HCT116 (cell line): ENCODE measurements at regions not wholly inside any gene's neighbourhood (a gene's known extent, or its start where the extent isn't known, plus 50 kb on each side); places are given as distances from the start of the nearest gene placed in this dataset.

Experiments
- ATAC-seq: fragments of 200-7000 bp; cut with Tn5 transposase; 2 replicates; pipeline ENCODE4 v1.9.1; 2020; ENCODE audit warnings: mild to moderate bottlenecking, moderate library complexity
- BruUV-seq: library from RNA; stranded (reverse); fragments of 400-500 nt; replicated peaks from 2 replicates; lab custom pipeline; 2021; lab: Mats Ljungman, UMichigan
- CTCF ChIA-PET: fragments of 300-600 bp; sonication (Branson Sonifier 250); formaldehyde crosslinking; loops from one replicate; lab custom pipeline; 2021; ENCODE audit warnings: antibody characterized with exemption; lab: Charles Lee
- POLR2A ChIA-PET: fragments of 300-600, 350-600 bp; sonication (Branson Sonifier 250); formaldehyde crosslinking; loops from one replicate; lab custom pipeline; 2021; ENCODE audit warnings: antibody characterized with exemption; lab: Charles Lee
- RAD21 ChIA-PET, 2 experiments: fragments of 300-600 bp; sonication (Branson Sonifier 250); formaldehyde crosslinking; loops; one replicate each; lab custom pipeline; 2023; ENCODE audit warnings: low total read pairs in 2 of 2; ENCODE audit not compliant: uncharacterized antibody in 2 of 2, unreplicated experiment in 2 of 2, low non-redundant PET in 1 of 2; lab: Charles Lee
- DNase-seq: peaks from one replicate; pipeline ENCODE4 v3.0.0-alpha.2; 2010; ENCODE audit warnings: low read depth, low spot score
- H2AFZ ChIP-seq: fragments of 200-600 bp; shearing (Covaris generic), sonication (generic); 2 replicates; pipeline ENCODE4 v1.6.1; 2017; ENCODE audit warnings: low read depth, mixed run types, mixed read lengths, antibody characterized with exemption, low read length; ENCODE audit not compliant: poor library complexity, severe bottlenecking
- H3K27ac ChIP-seq: 2 replicates; pipeline ENCODE4 v1.5.1; 2012; ENCODE audit warnings: low read depth, low read length
- H3K27me3 ChIP-seq: fragments of 200-600 bp; sonication (generic); 2 replicates; pipeline ENCODE4 v1.6.1; 2016; ENCODE audit warnings: mixed run types, low read length, mixed read lengths; ENCODE audit not compliant: insufficient read depth
- H3K36me3 ChIP-seq, 2 experiments: fragments of 200-500 bp in 1 of 2; fragments of 200-600 bp in 1 of 2; sonication (Bioruptor generic) in 1 of 2; sonication (generic) in 1 of 2; 2 replicates each; pipeline versions ENCODE4 v1.5.1 to v1.6.1; 2014 to 2016; ENCODE audit warnings: low read length in 2 of 2, inconsistent platforms in 1 of 2, mixed read lengths in 1 of 2, mixed run types in 1 of 2; ENCODE audit not compliant: insufficient read depth in 2 of 2, control insufficient read depth in 1 of 2
- H3K4me1 ChIP-seq, 2 experiments: fragments of 200-600 bp in 1 of 2; sonication (generic) in 1 of 2; 2 replicates each; pipeline versions ENCODE4 v1.5.1 to v1.6.1; 2012 to 2017; ENCODE audit warnings: low read length in 2 of 2, inconsistent platforms in 1 of 2, mild to moderate bottlenecking in 1 of 2, mixed read lengths in 1 of 2, mixed run types in 1 of 2, moderate library complexity in 1 of 2; ENCODE audit not compliant: insufficient read depth in 2 of 2, control insufficient read depth in 1 of 2
- H3K4me2 ChIP-seq: fragments of 200-600 bp; sonication (generic); 2 replicates; pipeline ENCODE4 v1.6.1; 2017; ENCODE audit warnings: mixed run types, low read length, mixed read lengths
- H3K4me3 ChIP-seq, 2 experiments: fragments of 200-600 bp in 1 of 2; sonication (generic) in 1 of 2; replicated peaks in 1 of 2; 2 replicates each; pipeline ENCODE4 v1.5.1; 2011 to 2016; ENCODE audit warnings: low read length in 2 of 2, control low read depth in 1 of 2, low read depth in 1 of 2, mild to moderate bottlenecking in 1 of 2, mixed read lengths in 1 of 2, mixed run types in 1 of 2
- H3K79me2 ChIP-seq: fragments of 200-600 bp; sonication (generic); 2 replicates; pipeline ENCODE4 v1.6.1; 2017; ENCODE audit warnings: mild to moderate bottlenecking, mixed run types, low read length, moderate library complexity, mixed read lengths; ENCODE audit not compliant: insufficient read depth
- H3K9ac ChIP-seq: fragments of 200-600 bp; sonication (generic); 2 replicates; pipeline ENCODE4 v1.6.1; 2016; ENCODE audit warnings: low read length, mixed read lengths
- H3K9me2 ChIP-seq: fragments of 200-600 bp; sonication (generic), shearing (Covaris generic); 2 replicates; pipeline ENCODE4 v1.6.1; 2017; ENCODE audit warnings: mixed run types, mild to moderate bottlenecking, moderate library complexity; ENCODE audit not compliant: insufficient read depth
- H3K9me3 ChIP-seq, 2 experiments: fragments of 200-500 bp in 1 of 2; fragments of 200-600 bp in 1 of 2; sonication (Bioruptor generic) in 1 of 2; sonication (generic) in 1 of 2; 2 replicates each; pipeline ENCODE4 v1.6.1; 2014 to 2017; ENCODE audit warnings: low read length in 2 of 2, mixed read lengths in 2 of 2, inconsistent platforms in 1 of 2, low read depth in 1 of 2, mild to moderate bottlenecking in 1 of 2, mixed run types in 1 of 2, moderate library complexity in 1 of 2; ENCODE audit not compliant: control insufficient read depth in 1 of 2, insufficient read depth in 1 of 2
- H4K20me1 ChIP-seq: fragments of 200-600 bp; sonication (generic), shearing (Covaris generic); 2 replicates; pipeline ENCODE4 v1.6.1; 2017; ENCODE audit warnings: mixed run types, mild to moderate bottlenecking, moderate library complexity; ENCODE audit not compliant: insufficient read depth
- CEBPB ChIP-seq: IDR thresholded peaks from 2 replicates; pipeline ENCODE4 v1.6.1; 2012; ENCODE audit warnings: low read depth
- EGR1 ChIP-seq: IDR thresholded peaks from 2 replicates; pipeline ENCODE4 v1.6.1; 2012; ENCODE audit warnings: low read depth
- ELF1 ChIP-seq: IDR thresholded peaks from 2 replicates; pipeline ENCODE4 v1.6.1; 2012; ENCODE audit warnings: low read depth, borderline replicate concordance
- EZH2 ChIP-seq: fragments of 200-600 bp; sonication (generic); IDR thresholded peaks from 2 replicates; pipeline ENCODE4 v1.6.1; 2017; ENCODE audit warnings: antibody characterized with exemption, mixed run types
- EZH2phosphoT487 ChIP-seq: fragments of 200-600 bp; IDR thresholded peaks from 2 replicates; pipeline ENCODE4 v1.6.1; 2018; ENCODE audit warnings: antibody characterized with exemption, borderline replicate concordance
- FOSL1 ChIP-seq: IDR thresholded peaks from 2 replicates; pipeline ENCODE4 v1.6.1; 2012; ENCODE audit warnings: low read depth
- RAD21 ChIP-seq: IDR thresholded peaks from 2 replicates; pipeline ENCODE4 v1.6.1; 2012; ENCODE audit warnings: low read depth, mild to moderate bottlenecking
- SIN3A ChIP-seq: IDR thresholded peaks from 2 replicates; pipeline ENCODE4 v1.6.1; 2012; ENCODE audit warnings: low read depth
- TCF7L2 ChIP-seq: IDR thresholded peaks from 2 replicates; pipeline ENCODE4 v1.7.0; 2011; ENCODE audit warnings: borderline replicate concordance, inconsistent platforms; ENCODE audit not compliant: insufficient read depth, insufficient read length; ENCODE audit errors: extremely low read depth
- YY1 ChIP-seq: IDR thresholded peaks from 2 replicates; pipeline ENCODE4 v1.6.1; 2011; ENCODE audit warnings: low read length, low read depth, moderate library complexity, mild to moderate bottlenecking; ENCODE audit not compliant: insufficient replicate concordance; ENCODE audit errors: extremely low read depth
- ZBTB33 ChIP-seq: IDR thresholded peaks from 2 replicates; pipeline ENCODE4 v1.6.1; 2011; ENCODE audit warnings: mild to moderate bottlenecking, low read length, moderate library complexity; ENCODE audit not compliant: insufficient replicate concordance; ENCODE audit errors: extremely low read depth
- intact Hi-C: fragments of 100-400 bp; cut with micrococcal nuclease; formaldehyde crosslinking; loops from 2 replicates; pipeline ENCODE4 v1.10.0; 2022
- TF ChIP-seq, protein P1 (sequence below), 3 experiments: fragments of 200-600 bp in 1 of 3; sonication (generic) in 1 of 3; IDR thresholded peaks in 2 of 3; conservative IDR thresholded peaks in 1 of 3; 2 replicates each; pipeline ENCODE4 v1.5.1; 2012 to 2017; ENCODE audit warnings: low read depth in 2 of 3, low read length in 2 of 3, antibody characterized with exemption in 1 of 3, borderline replicate concordance in 1 of 3, control low read depth in 1 of 3, mild to moderate bottlenecking in 1 of 3, mixed read lengths in 1 of 3, mixed run types in 1 of 3, moderate library complexity in 1 of 3; ENCODE audit not compliant: insufficient read depth in 1 of 3
- TF ChIP-seq, protein P2 (sequence below): IDR thresholded peaks from 2 replicates; pipeline ENCODE4 v1.6.1; 2012

DNA sequence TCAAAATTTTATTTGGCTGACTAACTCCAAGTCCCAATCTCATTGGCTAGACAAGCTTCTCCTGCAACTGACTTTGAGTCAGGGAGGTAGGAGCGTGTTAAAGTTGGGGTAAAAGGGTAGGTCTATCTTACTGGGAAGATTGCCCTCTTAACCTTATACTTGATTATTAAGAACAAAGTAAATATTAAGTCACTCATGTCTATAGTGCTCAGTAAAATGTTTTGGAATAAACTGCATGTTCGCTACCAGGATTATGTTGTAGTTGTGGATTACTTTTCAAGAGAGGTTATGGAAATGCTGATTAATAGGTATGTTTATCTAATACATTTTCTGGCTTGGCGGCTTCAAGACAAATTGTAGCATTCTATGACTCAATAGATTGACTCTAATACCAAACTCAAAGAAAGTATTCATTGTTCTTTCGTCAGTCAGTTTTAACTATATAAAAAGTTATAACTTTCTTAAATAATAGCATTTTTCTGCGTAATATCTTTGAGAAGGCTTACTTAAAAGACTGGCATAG lies 539.1 kb downstream of the PSAT1 start:
- H3K27ac ChIP-seq, result no peak overlapping the region
- no peak overlapping the region for H2AFZ ChIP-seq
- H3K4me1 ChIP-seq, result no peaks in the 10 kb centered on the region
- RAD21 ChIA-PET, result no interaction called here
- H3K4me2 ChIP-seq, result no peak overlapping the region
- H3K9me3 ChIP-seq, result no peaks in the 10 kb centered on the region
- no peaks in the 10 kb centered on the region for H4K20me1 ChIP-seq
- no peaks in the 10 kb centered on the region for H3K9me2 ChIP-seq
- H3K27me3 ChIP-seq, result no peaks in the 10 kb centered on the region
- ATAC-seq (no peak), DNase-seq (no peak)
- H3K4me3 ChIP-seq, result no peak overlapping the region
- H3K9ac ChIP-seq, result no peak overlapping the region
- CTCF ChIA-PET, result no interaction called here
- intact Hi-C loops, result no loop called here
- no peaks in the 10 kb centered on the region for H3K36me3 ChIP-seq
- TF ChIP-seq ZBTB33, result no peak
- TF ChIP-seq, protein P1, sequence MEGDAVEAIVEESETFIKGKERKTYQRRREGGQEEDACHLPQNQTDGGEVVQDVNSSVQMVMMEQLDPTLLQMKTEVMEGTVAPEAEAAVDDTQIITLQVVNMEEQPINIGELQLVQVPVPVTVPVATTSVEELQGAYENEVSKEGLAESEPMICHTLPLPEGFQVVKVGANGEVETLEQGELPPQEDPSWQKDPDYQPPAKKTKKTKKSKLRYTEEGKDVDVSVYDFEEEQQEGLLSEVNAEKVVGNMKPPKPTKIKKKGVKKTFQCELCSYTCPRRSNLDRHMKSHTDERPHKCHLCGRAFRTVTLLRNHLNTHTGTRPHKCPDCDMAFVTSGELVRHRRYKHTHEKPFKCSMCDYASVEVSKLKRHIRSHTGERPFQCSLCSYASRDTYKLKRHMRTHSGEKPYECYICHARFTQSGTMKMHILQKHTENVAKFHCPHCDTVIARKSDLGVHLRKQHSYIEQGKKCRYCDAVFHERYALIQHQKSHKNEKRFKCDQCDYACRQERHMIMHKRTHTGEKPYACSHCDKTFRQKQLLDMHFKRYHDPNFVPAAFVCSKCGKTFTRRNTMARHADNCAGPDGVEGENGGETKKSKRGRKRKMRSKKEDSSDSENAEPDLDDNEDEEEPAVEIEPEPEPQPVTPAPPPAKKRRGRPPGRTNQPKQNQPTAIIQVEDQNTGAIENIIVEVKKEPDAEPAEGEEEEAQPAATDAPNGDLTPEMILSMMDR (IDR thresholded peaks at IDR 0.05 in 2 of 3, conservative IDR thresholded peaks at IDR 0.05 in 1 of 3; ENCODE audit: borderline replicate concordance in 1 of 3, insufficient read depth in 1 of 3, low read depth in 2 of 3, low read length in 2 of 3), result no peak
- BruUV-seq, result no TSS peak
- H3K79me2 ChIP-seq, result no peaks in the 10 kb centered on the region
- POLR2A ChIA-PET, result no interaction called here

- no peak overlapping the region for H3K4me2 ChIP-seq
- H3K27ac ChIP-seq, result no peak overlapping the region
- H3K9ac ChIP-seq, result no peak overlapping the region
- ATAC-seq (no peak), DNase-seq (no peak)
- H3K4me1 ChIP-seq, result no peaks in the 10 kb centered on the region
- no peaks in the 10 kb centered on the region for H4K20me1 ChIP-seq
- no peaks in the 10 kb centered on the region for H3K9me3 ChIP-seq
- no peaks in the 10 kb centered on the region for H3K27me3 ChIP-seq
- no peaks in the 10 kb centered on the region for H3K36me3 ChIP-seq
- no peaks in the 10 kb centered on the region for H3K9me2 ChIP-seq
- intact Hi-C loops, result no loop called here
- H3K79me2 ChIP-seq, result no peaks in the 10 kb centered on the region
- H3K4me3 ChIP-seq, result no peak overlapping the region
- CTCF ChIA-PET, result no interaction called here
- BruUV-seq, result no TSS peak
- POLR2A ChIA-PET, result interaction anchor here (0.6 kb wide), 1 partner anchor 394 kb away, joined by 3 read pairs; no protein-coding TSS in a partner anchor
- H2AFZ ChIP-seq, result no peak overlapping the region
- RAD21 ChIA-PET, result no interaction called here
- TF ChIP-seq FOSL1, result no peak
- TF ChIP-seq TCF7L2, result no peak
- no peak for TF ChIP-seq ELF1
- no peak for TF ChIP-seq EGR1
- no peak for TF ChIP-seq YY1
- TF ChIP-seq, protein P1 (IDR thresholded peaks at IDR 0.05 in 2 of 3, conservative IDR thresholded peaks at IDR 0.05 in 1 of 3; ENCODE audit: borderline replicate concordance in 1 of 3, insufficient read depth in 1 of 3, low read depth in 2 of 3, low read length in 2 of 3), result no peak
- TF ChIP-seq EZH2phosphoT487, result no peak
- no peak for TF ChIP-seq RAD21
- TF ChIP-seq CEBPB, result no peak
- no peak for TF ChIP-seq EZH2
- TF ChIP-seq, protein P2, sequence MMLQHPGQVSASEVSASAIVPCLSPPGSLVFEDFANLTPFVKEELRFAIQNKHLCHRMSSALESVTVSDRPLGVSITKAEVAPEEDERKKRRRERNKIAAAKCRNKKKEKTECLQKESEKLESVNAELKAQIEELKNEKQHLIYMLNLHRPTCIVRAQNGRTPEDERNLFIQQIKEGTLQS, result no peak
- no peak for TF ChIP-seq SIN3A
Observed at GRCh38 chr9:78839252-78839651, 542.3 kb downstream of the PSAT1 start.
